ENCODE measurements at regions not wholly inside any gene's neighbourhood (a gene's known extent, or its start where the extent isn't known, plus 50 kb on each side); places are given as distances from the start of the nearest gene placed in this dataset.

- Mint-ChIP-seq H3K36me3 (ENCODE audit: low read depth, unreplicated experiment) (no peaks in the 10 kb centered on the region), H3K27ac (ENCODE audit: unreplicated experiment) (no peak overlapping the region), H3K9me3 (ENCODE audit: unreplicated experiment) (no peaks in the 10 kb centered on the region), H3K4me1 (ENCODE audit: low read depth, unreplicated experiment) (no peaks in the 10 kb centered on the region), H3K27me3 (ENCODE audit: low read depth, unreplicated experiment) (peaks cover 18% of the 10 kb centered on the region), H3K4me3 (ENCODE audit: unreplicated experiment) (no peak overlapping the region)
- no peak overlapping the region for H2AFZ ChIP-seq (ENCODE audit: low read depth, low read length)
- H3K4me2 ChIP-seq (ENCODE audit: low read length), result no peak overlapping the region
- no peak overlapping the region for H3K9ac ChIP-seq (ENCODE audit: low read length)
- no peaks in the 10 kb centered on the region for H3K9me3 ChIP-seq (ENCODE audit: insufficient read depth, low read depth, low read length)
- H3K4me1 ChIP-seq (ENCODE audit: insufficient read depth, low read length), result no peaks in the 10 kb centered on the region
- H4K20me1 ChIP-seq (ENCODE audit: insufficient read depth, low read length), result no peaks in the 10 kb centered on the region
- H3K36me3 ChIP-seq (ENCODE audit: insufficient read depth, low read length), result no peaks in the 10 kb centered on the region
- DNase-seq (ENCODE audit: low read depth) (no peak), FAIRE-seq (no peak)
- H3K27me3 ChIP-seq (ENCODE audit: insufficient read depth, low read length), result no peaks in the 10 kb centered on the region
- TF ChIP-seq, protein P1, sequence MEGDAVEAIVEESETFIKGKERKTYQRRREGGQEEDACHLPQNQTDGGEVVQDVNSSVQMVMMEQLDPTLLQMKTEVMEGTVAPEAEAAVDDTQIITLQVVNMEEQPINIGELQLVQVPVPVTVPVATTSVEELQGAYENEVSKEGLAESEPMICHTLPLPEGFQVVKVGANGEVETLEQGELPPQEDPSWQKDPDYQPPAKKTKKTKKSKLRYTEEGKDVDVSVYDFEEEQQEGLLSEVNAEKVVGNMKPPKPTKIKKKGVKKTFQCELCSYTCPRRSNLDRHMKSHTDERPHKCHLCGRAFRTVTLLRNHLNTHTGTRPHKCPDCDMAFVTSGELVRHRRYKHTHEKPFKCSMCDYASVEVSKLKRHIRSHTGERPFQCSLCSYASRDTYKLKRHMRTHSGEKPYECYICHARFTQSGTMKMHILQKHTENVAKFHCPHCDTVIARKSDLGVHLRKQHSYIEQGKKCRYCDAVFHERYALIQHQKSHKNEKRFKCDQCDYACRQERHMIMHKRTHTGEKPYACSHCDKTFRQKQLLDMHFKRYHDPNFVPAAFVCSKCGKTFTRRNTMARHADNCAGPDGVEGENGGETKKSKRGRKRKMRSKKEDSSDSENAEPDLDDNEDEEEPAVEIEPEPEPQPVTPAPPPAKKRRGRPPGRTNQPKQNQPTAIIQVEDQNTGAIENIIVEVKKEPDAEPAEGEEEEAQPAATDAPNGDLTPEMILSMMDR (IDR thresholded peaks at IDR 0.05; ENCODE audit: insufficient read depth, low read depth, low read length), result no peak
- TF ChIP-seq EZH2 (IDR thresholded peaks at IDR 0.05; ENCODE audit: insufficient read depth, low read length), result no peak
- H3K27ac ChIP-seq (ENCODE audit: low read depth, low read length), result no peak overlapping the region
- H3K79me2 ChIP-seq (ENCODE audit: insufficient read depth, low read length), result no peaks in the 10 kb centered on the region
- no peak overlapping the region for H3K4me3 ChIP-seq (ENCODE audit: insufficient read depth, low read depth, low read length)
Measured at GRCh38 chr6:14986370-14986769, 259.5 kb upstream of the JARID2 start.

- H3K36me3 ChIP-seq (ENCODE audit: insufficient read depth, low read length), result no peaks in the 10 kb centered on the region
- H3K27ac Mint-ChIP-seq (ENCODE audit: unreplicated experiment), result no peak overlapping the region
- no peaks in the 10 kb centered on the region for H3K9me3 Mint-ChIP-seq (ENCODE audit: unreplicated experiment)
- no peak overlapping the region for H3K27ac ChIP-seq (ENCODE audit: low read depth, low read length)
- peaks cover 18% of the 10 kb centered on the region for H3K27me3 Mint-ChIP-seq (ENCODE audit: low read depth, unreplicated experiment)
- no peak overlapping the region for H3K4me3 Mint-ChIP-seq (ENCODE audit: unreplicated experiment)
- no peak overlapping the region for H3K9ac ChIP-seq (ENCODE audit: low read length)
- no peak for FAIRE-seq
- no peaks in the 10 kb centered on the region for H4K20me1 ChIP-seq (ENCODE audit: insufficient read depth, low read length)
- no peak overlapping the region for H3K4me2 ChIP-seq (ENCODE audit: low read length)
- H3K9me3 ChIP-seq (ENCODE audit: insufficient read depth, low read depth, low read length), result no peaks in the 10 kb centered on the region
- no peak for TF ChIP-seq EZH2 (IDR thresholded peaks at IDR 0.05; ENCODE audit: insufficient read depth, low read length)
- TF ChIP-seq, protein P1 (IDR thresholded peaks at IDR 0.05; ENCODE audit: insufficient read depth, low read depth, low read length), result no peak
- H3K36me3 Mint-ChIP-seq (ENCODE audit: low read depth, unreplicated experiment), result no peaks in the 10 kb centered on the region
- H3K4me3 ChIP-seq (ENCODE audit: insufficient read depth, low read depth, low read length), result no peak overlapping the region
- H3K27me3 ChIP-seq (ENCODE audit: insufficient read depth, low read length), result no peaks in the 10 kb centered on the region
- DNase-seq (ENCODE audit: low read depth), result no peak
- H3K4me1 Mint-ChIP-seq (ENCODE audit: low read depth, unreplicated experiment), result no peaks in the 10 kb centered on the region
- no peaks in the 10 kb centered on the region for H3K79me2 ChIP-seq (ENCODE audit: insufficient read depth, low read length)
- H2AFZ ChIP-seq (ENCODE audit: low read depth, low read length), result no peak overlapping the region
- no peaks in the 10 kb centered on the region for H3K4me1 ChIP-seq (ENCODE audit: insufficient read depth, low read length)
Measured at GRCh38 chr6:14987490-14987889, 258.4 kb upstream of the JARID2 start.

DNA sequence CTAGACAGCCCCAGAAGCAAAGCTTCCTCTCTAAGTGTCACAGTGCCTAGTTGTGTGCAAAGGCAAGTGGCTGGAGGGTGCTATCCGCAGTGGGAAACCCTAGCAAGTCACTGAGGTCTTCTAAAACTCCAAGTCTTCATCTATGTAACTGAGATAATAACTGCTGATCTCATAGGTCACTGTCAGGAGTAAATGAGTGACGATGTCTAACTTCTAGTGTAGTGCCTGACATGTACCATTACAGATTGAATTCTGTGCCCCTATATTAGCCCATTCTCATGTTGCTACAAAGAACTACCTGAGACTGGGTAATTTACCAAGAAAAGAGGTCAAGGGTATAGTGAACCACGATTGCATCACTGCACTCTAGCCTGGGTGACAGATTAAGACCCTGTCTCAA lies 253.5 kb upstream of the JARID2 start:
- no peak overlapping the region for H3K27ac Mint-ChIP-seq (ENCODE audit: unreplicated experiment)
- H3K27me3 Mint-ChIP-seq (ENCODE audit: low read depth, unreplicated experiment), result peaks cover 2% of the 10 kb centered on the region
- Histone ChIP-seq H3K27ac (ENCODE audit: low read depth, low read length) (no peak overlapping the region), H3K79me2 (ENCODE audit: insufficient read depth, low read length) (no peaks in the 10 kb centered on the region), H2AFZ (ENCODE audit: low read depth, low read length) (no peak overlapping the region), H3K9ac (ENCODE audit: low read length) (no peak overlapping the region), H3K36me3 (ENCODE audit: insufficient read depth, low read length) (no peaks in the 10 kb centered on the region), H3K9me3 (ENCODE audit: insufficient read depth, low read depth, low read length) (no peaks in the 10 kb centered on the region), H4K20me1 (ENCODE audit: insufficient read depth, low read length) (no peaks in the 10 kb centered on the region), H3K27me3 (ENCODE audit: insufficient read depth, low read length) (no peaks in the 10 kb centered on the region), H3K4me3 (ENCODE audit: insufficient read depth, low read depth, low read length) (no peak overlapping the region), H3K4me2 (ENCODE audit: low read length) (no peak overlapping the region), H3K4me1 (ENCODE audit: insufficient read depth, low read length) (no peaks in the 10 kb centered on the region)
- H3K4me1 Mint-ChIP-seq (ENCODE audit: low read depth, unreplicated experiment), result no peaks in the 10 kb centered on the region
- H3K4me3 Mint-ChIP-seq (ENCODE audit: unreplicated experiment), result no peak overlapping the region
- no peak for DNase-seq (ENCODE audit: low read depth)
- no peaks in the 10 kb centered on the region for H3K9me3 Mint-ChIP-seq (ENCODE audit: unreplicated experiment)
- no peak for TF ChIP-seq EZH2 (IDR thresholded peaks at IDR 0.05; ENCODE audit: insufficient read depth, low read length)
- TF ChIP-seq, protein P1 (IDR thresholded peaks at IDR 0.05; ENCODE audit: insufficient read depth, low read depth, low read length), result no peak
- no peak for FAIRE-seq
- no peaks in the 10 kb centered on the region for H3K36me3 Mint-ChIP-seq (ENCODE audit: low read depth, unreplicated experiment)
